ENCODE measurements at regions not wholly inside any gene's neighbourhood (a gene's known extent, or its start where the extent isn't known, plus 50 kb on each side); places are given as distances from the start of the nearest gene placed in this dataset.

DNA sequence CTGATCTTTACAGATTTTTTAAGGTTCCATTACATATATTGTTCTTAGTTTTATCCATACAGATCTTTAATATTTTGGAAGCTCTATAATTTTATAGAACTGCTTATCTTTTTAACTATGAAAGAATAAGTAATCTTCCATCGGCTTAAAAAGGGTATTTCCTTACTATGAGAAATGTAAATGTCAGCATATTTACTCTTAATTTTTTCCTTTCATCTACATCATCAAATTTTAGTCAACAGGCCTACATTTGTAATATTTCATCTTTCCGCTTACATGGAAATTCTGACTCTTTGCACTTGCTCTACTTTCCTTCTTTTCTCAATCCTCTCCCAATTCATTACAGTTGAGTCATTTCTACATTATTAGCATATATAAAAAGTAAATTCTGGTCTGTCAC is 111.3 kb upstream of the GOLGA6L6 start:
- TF ChIP-seq, protein P1, sequence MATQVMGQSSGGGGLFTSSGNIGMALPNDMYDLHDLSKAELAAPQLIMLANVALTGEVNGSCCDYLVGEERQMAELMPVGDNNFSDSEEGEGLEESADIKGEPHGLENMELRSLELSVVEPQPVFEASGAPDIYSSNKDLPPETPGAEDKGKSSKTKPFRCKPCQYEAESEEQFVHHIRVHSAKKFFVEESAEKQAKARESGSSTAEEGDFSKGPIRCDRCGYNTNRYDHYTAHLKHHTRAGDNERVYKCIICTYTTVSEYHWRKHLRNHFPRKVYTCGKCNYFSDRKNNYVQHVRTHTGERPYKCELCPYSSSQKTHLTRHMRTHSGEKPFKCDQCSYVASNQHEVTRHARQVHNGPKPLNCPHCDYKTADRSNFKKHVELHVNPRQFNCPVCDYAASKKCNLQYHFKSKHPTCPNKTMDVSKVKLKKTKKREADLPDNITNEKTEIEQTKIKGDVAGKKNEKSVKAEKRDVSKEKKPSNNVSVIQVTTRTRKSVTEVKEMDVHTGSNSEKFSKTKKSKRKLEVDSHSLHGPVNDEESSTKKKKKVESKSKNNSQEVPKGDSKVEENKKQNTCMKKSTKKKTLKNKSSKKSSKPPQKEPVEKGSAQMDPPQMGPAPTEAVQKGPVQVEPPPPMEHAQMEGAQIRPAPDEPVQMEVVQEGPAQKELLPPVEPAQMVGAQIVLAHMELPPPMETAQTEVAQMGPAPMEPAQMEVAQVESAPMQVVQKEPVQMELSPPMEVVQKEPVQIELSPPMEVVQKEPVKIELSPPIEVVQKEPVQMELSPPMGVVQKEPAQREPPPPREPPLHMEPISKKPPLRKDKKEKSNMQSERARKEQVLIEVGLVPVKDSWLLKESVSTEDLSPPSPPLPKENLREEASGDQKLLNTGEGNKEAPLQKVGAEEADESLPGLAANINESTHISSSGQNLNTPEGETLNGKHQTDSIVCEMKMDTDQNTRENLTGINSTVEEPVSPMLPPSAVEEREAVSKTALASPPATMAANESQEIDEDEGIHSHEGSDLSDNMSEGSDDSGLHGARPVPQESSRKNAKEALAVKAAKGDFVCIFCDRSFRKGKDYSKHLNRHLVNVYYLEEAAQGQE (IDR thresholded peaks at IDR 0.05) = no peak
- TF ChIP-seq CTCF (IDR thresholded peaks at IDR 0.05; ENCODE audit: low read depth, low read length, missing input control) (no peak), TAF1 (conservative IDR thresholded peaks at IDR 0.05) (no peak), GABPA (IDR thresholded peaks at IDR 0.05 in 1 of 2, conservative IDR thresholded peaks at IDR 0.05 in 1 of 2) (no peak), RAD21 (IDR thresholded peaks at IDR 0.05) (no peak)
- TF ChIP-seq, protein P2, sequence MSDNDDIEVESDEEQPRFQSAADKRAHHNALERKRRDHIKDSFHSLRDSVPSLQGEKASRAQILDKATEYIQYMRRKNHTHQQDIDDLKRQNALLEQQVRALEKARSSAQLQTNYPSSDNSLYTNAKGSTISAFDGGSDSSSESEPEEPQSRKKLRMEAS (IDR thresholded peaks at IDR 0.05) = no peak
